GM12875 (cell line): ENCODE measurements at regions not wholly inside any gene's neighbourhood (a gene's known extent, or its start where the extent isn't known, plus 50 kb on each side); places are given as distances from the start of the nearest gene placed in this dataset.

Source experiments
- H3K4me3 ChIP-seq: one replicate; pipeline ENCODE4 v1.5.1; 2011; ENCODE audit warnings: low read depth, low read length, control low read depth
- TF ChIP-seq, protein P1 (sequence below): IDR thresholded peaks from 2 replicates; pipeline ENCODE4 v1.5.1; 2011; ENCODE audit warnings: low read depth, mild to moderate bottlenecking, control low read depth, inconsistent platforms, low read length, moderate library complexity, borderline replicate concordance; ENCODE audit not compliant: insufficient read depth

GRCh38 chr7:19318287-19318686 lies 173.1 kb upstream of the FERD3L start:
- no peak overlapping the region for H3K4me3 ChIP-seq
- TF ChIP-seq, protein P1, sequence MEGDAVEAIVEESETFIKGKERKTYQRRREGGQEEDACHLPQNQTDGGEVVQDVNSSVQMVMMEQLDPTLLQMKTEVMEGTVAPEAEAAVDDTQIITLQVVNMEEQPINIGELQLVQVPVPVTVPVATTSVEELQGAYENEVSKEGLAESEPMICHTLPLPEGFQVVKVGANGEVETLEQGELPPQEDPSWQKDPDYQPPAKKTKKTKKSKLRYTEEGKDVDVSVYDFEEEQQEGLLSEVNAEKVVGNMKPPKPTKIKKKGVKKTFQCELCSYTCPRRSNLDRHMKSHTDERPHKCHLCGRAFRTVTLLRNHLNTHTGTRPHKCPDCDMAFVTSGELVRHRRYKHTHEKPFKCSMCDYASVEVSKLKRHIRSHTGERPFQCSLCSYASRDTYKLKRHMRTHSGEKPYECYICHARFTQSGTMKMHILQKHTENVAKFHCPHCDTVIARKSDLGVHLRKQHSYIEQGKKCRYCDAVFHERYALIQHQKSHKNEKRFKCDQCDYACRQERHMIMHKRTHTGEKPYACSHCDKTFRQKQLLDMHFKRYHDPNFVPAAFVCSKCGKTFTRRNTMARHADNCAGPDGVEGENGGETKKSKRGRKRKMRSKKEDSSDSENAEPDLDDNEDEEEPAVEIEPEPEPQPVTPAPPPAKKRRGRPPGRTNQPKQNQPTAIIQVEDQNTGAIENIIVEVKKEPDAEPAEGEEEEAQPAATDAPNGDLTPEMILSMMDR = no peak

GRCh38 chr7:19317461-19317860 lies 172.2 kb upstream of the FERD3L start:
- TF ChIP-seq, protein P1 = no peak
- no peak overlapping the region for H3K4me3 ChIP-seq

- TF ChIP-seq, protein P1 = no peak
- no peak overlapping the region for H3K4me3 ChIP-seq
These were observed 167.2 kb upstream of the FERD3L start for GRCh38 chr7:19312416-19312815.

DNA sequence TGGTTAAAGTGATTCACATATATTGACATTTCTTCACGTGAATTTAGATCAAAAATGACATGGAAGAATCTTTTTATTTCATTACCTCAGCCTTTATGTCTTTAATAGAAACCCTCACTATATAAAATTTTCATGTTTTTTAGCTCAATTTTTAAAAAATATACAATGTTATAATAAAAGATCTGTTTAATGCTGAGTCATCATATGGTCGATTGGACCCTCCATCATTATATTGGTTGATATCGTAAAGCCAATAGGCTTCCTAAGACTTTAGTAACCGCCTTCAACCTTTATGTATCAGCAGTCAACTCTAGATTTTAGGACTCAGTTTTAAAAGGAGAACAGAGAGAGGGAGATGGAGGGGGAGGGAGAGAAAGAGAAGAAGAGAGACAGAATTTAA lies 162.3 kb upstream of the FERD3L start:
- TF ChIP-seq, protein P1 = no peak

DNA sequence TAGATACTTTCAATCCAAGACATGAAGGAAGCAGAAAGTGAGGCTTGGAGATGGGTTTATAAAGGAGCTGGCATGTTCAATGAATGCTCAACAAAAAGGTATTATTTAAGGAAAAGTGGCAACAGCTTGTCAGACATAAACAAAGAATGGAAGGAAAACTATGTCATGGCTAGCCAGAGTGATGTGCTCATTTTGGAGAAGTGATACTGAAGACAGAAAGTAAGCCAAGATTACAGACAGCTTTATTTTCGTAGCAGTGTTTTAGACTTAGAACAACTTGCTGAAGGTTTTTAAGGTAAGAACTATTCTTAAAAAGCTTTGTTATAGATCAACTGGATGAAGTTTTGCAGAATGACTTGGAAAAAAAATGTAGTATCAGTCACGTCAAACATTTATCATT lies 160.5 kb upstream of the FERD3L start:
- TF ChIP-seq, protein P1 = no peak
- no peak overlapping the region for H3K4me3 ChIP-seq

More for the DNA sequence above, 162.3 kb upstream of the FERD3L start:
- no peak overlapping the region for H3K4me3 ChIP-seq

GRCh38 chr7:19304086-19304485 lies 158.9 kb upstream of the FERD3L start:
- no peak overlapping the region for H3K4me3 ChIP-seq
- TF ChIP-seq, protein P1 = no peak

DNA sequence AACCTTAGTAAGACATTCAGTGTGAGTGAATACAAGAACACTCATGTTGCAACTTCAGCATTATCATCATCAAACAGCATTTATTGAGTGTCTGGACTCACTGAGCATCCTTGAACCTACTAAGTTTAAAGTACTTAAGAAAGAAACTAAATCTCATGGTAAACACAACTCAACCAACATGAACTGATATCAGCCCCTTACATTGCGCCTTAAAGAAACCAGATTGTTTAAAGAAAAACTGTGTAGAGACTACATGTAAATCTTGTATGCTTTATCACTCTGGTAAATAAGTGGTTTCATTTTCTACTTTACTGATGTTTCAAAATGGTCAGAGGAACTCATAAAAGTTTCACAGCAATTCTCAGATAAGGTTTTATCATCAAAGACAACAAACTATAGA lies 157.5 kb upstream of the FERD3L start:
- no peak overlapping the region for H3K4me3 ChIP-seq
- TF ChIP-seq, protein P1 = no peak
